Activated naive CD8-positive, alpha-beta T cell treated with anti-CD3 and anti-CD28 coated beads for 36 hours (primary cell): ENCODE measurements at regions not wholly inside any gene's neighbourhood (a gene's known extent, or its start where the extent isn't known, plus 50 kb on each side); places are given as distances from the start of the nearest gene placed in this dataset.
A peak's percentile ranks its signal among the peaks of the same experiment; 100 is the strongest.

Experiments used
- DNase-seq: peaks from one replicate; pipeline ENCODE4 v3.0.0; 2021
- H3K27ac Mint-ChIP-seq: one replicate; pipeline ENCODE4 v1.8.0; 2022; ENCODE audit warnings: mild to moderate bottlenecking, moderate library complexity, mixed read lengths
- H3K27me3 Mint-ChIP-seq: one replicate; pipeline ENCODE4 v1.8.0; 2022; ENCODE audit warnings: mild to moderate bottlenecking, mixed read lengths
- H3K36me3 Mint-ChIP-seq: one replicate; pipeline ENCODE4 v1.8.0; 2021; ENCODE audit warnings: mild to moderate bottlenecking, mixed read lengths
- H3K4me1 Mint-ChIP-seq: one replicate; pipeline ENCODE4 v1.8.0; 2021; ENCODE audit warnings: mixed read lengths
- H3K4me3 Mint-ChIP-seq: one replicate; pipeline ENCODE4 v1.8.0; 2022; ENCODE audit warnings: mild to moderate bottlenecking, moderate library complexity, mixed read lengths
- H3K9me3 Mint-ChIP-seq: one replicate; pipeline ENCODE4 v1.8.0; 2022; ENCODE audit warnings: mixed read lengths

GRCh38 chr14:22089940-22090339 lies 416.3 kb upstream of the OR4E1 start:
- Mint-ChIP-seq H3K27me3 (no peaks in the 10 kb centered on the region), H3K9me3 (no peaks in the 10 kb centered on the region), H3K36me3 (no peaks in the 10 kb centered on the region), H3K4me3 (no peak overlapping the region), H3K4me1 (peaks cover 5% of the 10 kb centered on the region), H3K27ac (no peak overlapping the region)
- no peak for DNase-seq

DNA sequence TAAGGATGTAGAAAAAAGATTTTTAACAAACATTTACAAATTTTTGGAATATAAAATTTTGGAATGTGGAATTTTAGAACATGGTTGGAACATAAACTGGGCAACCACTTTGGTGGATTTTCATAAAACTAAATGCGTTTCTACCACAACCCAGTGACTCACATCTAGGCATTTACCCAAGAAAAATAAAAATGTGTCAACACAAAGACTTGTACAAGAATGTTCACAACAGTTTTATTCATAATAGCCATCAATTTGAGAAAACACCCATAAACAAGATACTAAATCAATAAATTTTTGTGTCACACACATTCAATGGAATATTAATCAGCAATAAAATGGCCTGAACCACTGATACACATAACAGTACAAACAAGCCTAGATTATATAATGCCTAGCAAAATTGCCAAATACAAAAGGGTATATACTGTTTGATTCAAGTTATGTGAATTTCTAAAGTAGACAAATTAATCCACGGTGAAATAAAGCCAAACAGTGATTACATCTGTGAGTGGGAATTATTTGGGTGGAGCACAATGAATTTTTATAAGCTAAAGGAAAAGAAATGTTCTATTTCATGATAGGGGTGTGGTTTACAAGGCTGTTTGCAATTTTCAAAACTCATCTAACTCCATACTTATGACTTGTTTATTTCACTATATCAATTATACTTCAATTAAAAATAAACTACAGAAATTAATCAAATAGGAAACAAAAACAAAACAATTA lies 415.2 kb upstream of the OR4E1 start:
- Mint-ChIP-seq H3K27me3 (no peaks in the 10 kb centered on the region), H3K4me3 (no peak overlapping the region), H3K27ac (no peak overlapping the region), H3K4me1 (peaks cover 9% of the 10 kb centered on the region), H3K9me3 (no peaks in the 10 kb centered on the region), H3K36me3 (no peaks in the 10 kb centered on the region)
- DNase-seq: no peak

DNA sequence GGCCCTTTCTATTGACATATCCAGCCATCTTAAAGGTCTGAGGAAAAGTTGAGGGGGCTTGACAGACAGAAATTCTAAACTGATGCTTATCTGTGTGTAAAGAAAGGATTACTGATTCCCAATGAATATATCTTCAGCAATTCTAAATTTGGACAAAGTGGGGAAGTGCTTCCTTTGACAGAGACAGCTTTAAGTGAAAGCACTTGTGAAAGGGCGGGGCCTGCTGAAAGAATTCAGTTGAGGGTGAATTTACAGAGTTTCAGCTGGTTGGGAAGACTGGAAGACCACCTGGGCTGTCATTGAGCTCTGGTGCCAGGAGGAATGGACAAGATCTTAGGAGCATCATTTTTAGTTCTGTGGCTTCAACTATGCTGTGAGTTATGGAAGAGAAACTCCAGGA lies 412.5 kb upstream of the OR4E1 start:
- Mint-ChIP-seq H3K9me3 (no peaks in the 10 kb centered on the region), H3K27me3 (no peaks in the 10 kb centered on the region), H3K27ac (peak overlapping the region; percentile 74), H3K4me3 (peak overlapping the region; percentile 64), H3K36me3 (no peaks in the 10 kb centered on the region), H3K4me1 (peaks cover 15% of the 10 kb centered on the region)
- no peak for DNase-seq

DNA sequence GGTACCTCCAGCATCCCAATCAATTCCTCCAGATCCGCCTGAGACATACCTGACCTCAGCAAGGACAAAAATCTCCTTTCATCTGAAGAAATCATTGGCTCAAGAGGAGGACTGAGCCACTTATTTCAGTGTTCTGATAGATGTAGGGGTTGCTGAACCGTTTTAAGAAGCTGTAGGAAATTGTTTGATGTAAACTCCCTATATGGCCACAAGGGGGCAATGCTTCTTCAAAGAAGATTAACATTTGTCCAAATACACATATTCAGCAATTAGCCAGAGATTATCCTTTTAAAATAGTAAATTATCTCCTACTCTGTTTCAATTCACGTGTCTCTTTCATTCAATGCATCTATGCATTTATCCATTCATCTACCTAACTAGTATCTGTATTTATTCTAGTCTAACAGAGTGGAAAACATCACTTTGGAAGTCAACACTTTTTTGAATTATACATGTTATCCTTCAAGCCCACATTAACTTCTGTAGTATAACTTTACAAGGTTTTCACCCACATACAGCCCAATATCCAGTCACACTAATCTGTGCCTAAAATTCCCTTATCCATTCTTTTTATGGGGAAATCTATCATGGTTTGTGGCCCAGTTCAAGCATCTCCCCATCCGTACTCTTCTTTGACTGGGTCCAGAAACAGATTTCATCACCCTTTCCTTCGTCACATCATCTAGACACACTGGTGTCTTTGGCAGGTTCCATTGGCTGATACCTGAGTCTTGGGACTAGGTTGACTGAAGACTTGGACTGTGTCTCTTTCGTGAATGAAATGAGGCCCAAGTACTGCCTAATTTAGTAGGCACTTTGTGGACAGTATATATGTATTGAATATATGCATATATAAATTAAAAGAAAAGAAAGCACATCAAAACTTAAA lies 411.0 kb upstream of the OR4E1 start:
- DNase-seq: no peak
- Mint-ChIP-seq H3K4me1 (peaks cover 18% of the 10 kb centered on the region), H3K27ac (peak overlapping the region; percentile 82), H3K4me3 (peak overlapping the region; percentile 65), H3K27me3 (no peaks in the 10 kb centered on the region), H3K9me3 (no peaks in the 10 kb centered on the region), H3K36me3 (no peaks in the 10 kb centered on the region)

- peaks cover 24% of the 10 kb centered on the region for H3K4me1 Mint-ChIP-seq
- H3K27ac Mint-ChIP-seq: peak overlapping the region; percentile 61
- peak overlapping the region; percentile 13 for H3K4me3 Mint-ChIP-seq
Observed at GRCh38 chr14:22081337-22081736, 407.7 kb upstream of the OR4E1 start.

GRCh38 chr14:22079766-22080165 lies 406.1 kb upstream of the OR4E1 start:
- Mint-ChIP-seq H3K9me3 (no peaks in the 10 kb centered on the region), H3K4me1 (peaks cover 25% of the 10 kb centered on the region), H3K27me3 (no peaks in the 10 kb centered on the region), H3K36me3 (no peaks in the 10 kb centered on the region), H3K4me3 (no peak overlapping the region), H3K27ac (no peak overlapping the region)
- no peak for DNase-seq

More at GRCh38 chr14:22081337-22081736, 407.7 kb upstream of the OR4E1 start:
- H3K27me3 Mint-ChIP-seq: no peaks in the 10 kb centered on the region
- no peaks in the 10 kb centered on the region for H3K36me3 Mint-ChIP-seq
- no peaks in the 10 kb centered on the region for H3K9me3 Mint-ChIP-seq
- DNase-seq: no peak

DNA sequence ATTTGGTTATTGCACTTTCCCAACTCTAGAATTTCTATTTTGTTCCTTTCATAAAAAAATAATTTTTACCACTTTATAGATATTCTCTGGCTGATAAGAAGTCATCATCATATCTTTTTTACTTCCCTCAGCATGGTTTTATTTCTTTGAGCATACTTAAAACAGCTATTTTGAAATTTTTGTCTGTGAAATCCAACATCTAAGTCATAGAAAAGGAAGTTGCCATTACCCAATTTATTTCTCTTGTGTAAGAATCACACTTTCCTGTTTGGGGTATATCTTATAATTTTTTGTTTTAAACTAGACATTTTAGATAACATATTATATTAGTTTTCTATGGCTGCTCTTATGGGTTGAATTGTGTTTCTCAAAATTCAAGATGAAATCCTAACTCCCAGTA lies 400.2 kb upstream of the OR4E1 start:
- no peak for DNase-seq
- Mint-ChIP-seq H3K9me3 (no peaks in the 10 kb centered on the region), H3K27ac (peak overlapping the region; percentile 22), H3K36me3 (no peaks in the 10 kb centered on the region), H3K27me3 (no peaks in the 10 kb centered on the region), H3K4me3 (no peak overlapping the region), H3K4me1 (peaks cover 25% of the 10 kb centered on the region)

- Mint-ChIP-seq H3K9me3 (no peaks in the 10 kb centered on the region), H3K27me3 (no peaks in the 10 kb centered on the region), H3K4me3 (peak overlapping the region; percentile 88), H3K36me3 (no peaks in the 10 kb centered on the region), H3K4me1 (peaks cover 20% of the 10 kb centered on the region), H3K27ac (peak overlapping the region; percentile 91)
- DNase-seq: peak; percentile 25
Observed at GRCh38 chr14:22071006-22071405, 397.4 kb upstream of the OR4E1 start.

- no peaks in the 10 kb centered on the region for H3K9me3 Mint-ChIP-seq
- peak; percentile 45 for DNase-seq
- peak overlapping the region; percentile 88 for H3K4me3 Mint-ChIP-seq
- H3K27me3 Mint-ChIP-seq: no peaks in the 10 kb centered on the region
- H3K36me3 Mint-ChIP-seq: no peaks in the 10 kb centered on the region
- peak overlapping the region; percentile 91 for H3K27ac Mint-ChIP-seq
- H3K4me1 Mint-ChIP-seq: peaks cover 23% of the 10 kb centered on the region
Observed at GRCh38 chr14:22070119-22070982, 396.7 kb upstream of the OR4E1 start.

DNA sequence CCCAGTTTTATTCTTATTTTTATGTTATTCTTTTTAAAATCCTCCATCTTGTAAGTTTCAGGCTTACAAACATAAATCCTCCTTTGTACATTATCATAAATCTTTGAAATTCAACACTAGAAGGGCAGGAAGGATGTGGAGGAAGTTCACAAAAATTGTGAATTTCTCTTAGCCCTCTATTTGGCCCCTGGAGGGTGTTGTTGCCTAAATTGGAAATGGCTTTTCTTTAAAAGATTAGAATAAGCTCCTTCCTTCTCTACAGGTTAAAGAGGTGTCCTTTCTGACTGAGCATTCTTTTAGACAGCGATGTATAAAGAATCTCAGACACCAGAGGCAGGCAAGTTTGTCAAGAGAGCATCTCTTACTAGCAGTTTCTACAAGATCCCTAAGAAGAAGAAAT lies 391.7 kb upstream of the OR4E1 start:
- H3K4me3 Mint-ChIP-seq: peak overlapping the region; percentile 40
- no peak for DNase-seq
- peaks cover 15% of the 10 kb centered on the region for H3K4me1 Mint-ChIP-seq
- peaks cover 2% of the 10 kb centered on the region for H3K36me3 Mint-ChIP-seq
- H3K27ac Mint-ChIP-seq: peak overlapping the region; percentile 60
- no peaks in the 10 kb centered on the region for H3K9me3 Mint-ChIP-seq
- H3K27me3 Mint-ChIP-seq: no peaks in the 10 kb centered on the region

- H3K9me3 Mint-ChIP-seq: no peaks in the 10 kb centered on the region
- no peak overlapping the region for H3K27ac Mint-ChIP-seq
- peaks cover 2% of the 10 kb centered on the region for H3K36me3 Mint-ChIP-seq
- DNase-seq: no peak
- H3K27me3 Mint-ChIP-seq: no peaks in the 10 kb centered on the region
- H3K4me1 Mint-ChIP-seq: peaks cover 15% of the 10 kb centered on the region
- H3K4me3 Mint-ChIP-seq: no peak overlapping the region
Observed at GRCh38 chr14:22059201-22059600, 385.6 kb upstream of the OR4E1 start.

DNA sequence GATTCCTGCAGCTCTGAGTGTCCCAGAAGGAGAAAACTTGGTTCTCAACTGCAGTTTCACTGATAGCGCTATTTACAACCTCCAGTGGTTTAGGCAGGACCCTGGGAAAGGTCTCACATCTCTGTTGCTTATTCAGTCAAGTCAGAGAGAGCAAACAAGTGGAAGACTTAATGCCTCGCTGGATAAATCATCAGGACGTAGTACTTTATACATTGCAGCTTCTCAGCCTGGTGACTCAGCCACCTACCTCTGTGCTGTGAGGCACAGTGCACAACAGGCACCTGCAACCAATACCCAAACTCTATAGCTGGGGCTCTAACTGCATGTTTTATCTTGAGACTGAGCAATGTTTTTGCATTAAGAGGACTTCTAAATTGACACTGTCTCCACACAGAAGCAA lies 379.2 kb upstream of the OR4E1 start:
- H3K4me3 Mint-ChIP-seq: peak overlapping the region; percentile 74
- no peaks in the 10 kb centered on the region for H3K27me3 Mint-ChIP-seq
- H3K4me1 Mint-ChIP-seq: peaks cover 20% of the 10 kb centered on the region
- no peaks in the 10 kb centered on the region for H3K9me3 Mint-ChIP-seq
- H3K27ac Mint-ChIP-seq: peak overlapping the region; percentile 85
- H3K36me3 Mint-ChIP-seq: no peaks in the 10 kb centered on the region
- DNase-seq: no peak

DNA sequence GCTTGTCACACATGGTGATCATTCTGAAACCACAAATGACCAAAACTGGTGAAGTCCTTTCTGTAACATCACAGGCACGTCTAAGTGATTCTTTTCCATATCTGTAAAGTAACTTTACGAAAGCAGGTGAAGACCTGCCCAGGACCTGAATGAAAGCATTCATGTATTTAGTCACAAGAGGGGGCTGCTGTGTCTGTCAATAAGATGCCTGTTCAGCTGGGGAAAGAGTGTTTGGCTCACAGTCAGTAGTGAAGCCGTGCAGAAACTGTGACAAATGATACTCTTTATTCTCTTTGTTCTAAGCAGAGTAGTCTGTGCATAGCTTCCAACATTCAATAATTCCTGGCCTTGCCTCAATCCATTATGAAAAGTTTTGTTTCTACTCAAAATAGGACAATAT lies 373.5 kb upstream of the OR4E1 start:
- Mint-ChIP-seq H3K4me3 (peak overlapping the region; percentile 65), H3K27me3 (no peaks in the 10 kb centered on the region), H3K9me3 (no peaks in the 10 kb centered on the region), H3K36me3 (no peaks in the 10 kb centered on the region), H3K27ac (peak overlapping the region; percentile 74), H3K4me1 (peaks cover 26% of the 10 kb centered on the region)
- DNase-seq: no peak

GRCh38 chr14:22046063-22046462 lies 372.4 kb upstream of the OR4E1 start:
- DNase-seq: no peak
- Mint-ChIP-seq H3K4me3 (peak overlapping the region; percentile 60), H3K36me3 (no peaks in the 10 kb centered on the region), H3K9me3 (no peaks in the 10 kb centered on the region), H3K4me1 (peaks cover 24% of the 10 kb centered on the region), H3K27me3 (no peaks in the 10 kb centered on the region), H3K27ac (peak overlapping the region; percentile 85)

- Mint-ChIP-seq H3K27ac (no peak overlapping the region), H3K27me3 (no peaks in the 10 kb centered on the region), H3K4me3 (no peak overlapping the region), H3K36me3 (no peaks in the 10 kb centered on the region), H3K4me1 (peaks cover 21% of the 10 kb centered on the region), H3K9me3 (no peaks in the 10 kb centered on the region)
- no peak for DNase-seq
Observed at GRCh38 chr14:22044193-22044592, 370.6 kb upstream of the OR4E1 start.
